GM12878 (cell line): ENCODE measurements at regions not wholly inside any gene's neighbourhood (a gene's known extent, or its start where the extent isn't known, plus 50 kb on each side); places are given as distances from the start of the nearest gene placed in this dataset. TPM values are rescaled to one million over a fixed set of nuclear protein-coding genes. Genes with fewer than 3 reads are reported as not detected.

Source experiments
- SUZ12 ChIP-seq: fragments of 200-600 bp; sonication (generic); IDR thresholded peaks from one replicate; pipeline ENCODE4 v1.6.1; 2018; ENCODE audit warnings: antibody characterized with exemption, mild to moderate bottlenecking; ENCODE audit not compliant: unreplicated experiment
- small RNA-seq: library from RNA; depleted of rRNA; stranded (forward); fragments of <200 nt; gene quantifications from one replicate; pipeline ENCODE3, GENCODE V24; 2014

GRCh38 chr5:98723061-98723460, 50.4 kb upstream of the RGMB start (continued):
- TF ChIP-seq SUZ12, result no peak

Small RNA genes lying in the stretch of these regions (small RNA-seq; reads per million reads assigned to genes)
- not detected for gene AC008834.1
- gene AC074133.1, result not detected
- gene MRPS35P2, result not detected
